ENCODE measurements at regions not wholly inside any gene's neighbourhood (a gene's known extent, or its start where the extent isn't known, plus 50 kb on each side); places are given as distances from the start of the nearest gene placed in this dataset.
"Not testable (repeated sequence)": the region's sequence is repeated elsewhere in the genome, so short reads cannot be mapped to it uniquely, and the experiment has no call there.

- no peak for TF ChIP-seq POLR2AphosphoS5 (IDR thresholded peaks at IDR 0.05; ENCODE audit: borderline replicate concordance, low read depth, low read length)
- TF ChIP-seq EZH2 (IDR thresholded peaks at IDR 0.05), result no peak
- no peak for TF ChIP-seq FOXP2 (optimal IDR thresholded peaks at IDR 0.05; ENCODE audit: control extremely low read depth, extremely low read length, insufficient read depth)
- H3K27ac ChIP-seq, result no peak overlapping the region
- no peak overlapping the region for H3K4me3 ChIP-seq
- H3K9ac ChIP-seq (ENCODE audit: insufficient read length), result no peak overlapping the region
- DNase-seq (ENCODE audit: low read depth, low spot score), result no peak
- no peaks in the 10 kb centered on the region for H3K9me3 ChIP-seq (ENCODE audit: low read depth, low read length)
- H3K36me3 ChIP-seq (ENCODE audit: insufficient read depth, low read length), result no peaks in the 10 kb centered on the region
Observed at GRCh38 chr2:139600166-139600565, 820.0 kb upstream of the NXPH2 start.

DNA sequence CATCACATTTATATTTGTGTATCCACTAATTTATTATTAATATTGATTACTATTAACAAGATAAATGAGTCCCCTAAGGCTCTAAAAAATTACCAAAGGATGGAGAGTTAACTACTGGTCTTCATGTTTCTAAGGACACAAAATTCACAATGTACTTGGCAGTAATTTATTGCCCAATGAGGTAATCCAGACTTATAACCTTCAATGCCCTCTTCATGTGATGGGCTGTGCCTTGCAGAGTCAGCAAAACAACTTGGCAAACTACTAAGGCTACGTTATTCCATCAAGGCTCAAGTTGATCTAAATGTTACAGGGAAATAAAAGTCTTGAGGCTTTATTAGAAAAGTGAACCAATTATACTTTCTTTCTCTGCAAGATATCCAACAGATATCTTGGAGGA, 804.9 kb upstream of the NXPH2 start:
- TF ChIP-seq POLR2AphosphoS5 (IDR thresholded peaks at IDR 0.05; ENCODE audit: borderline replicate concordance, low read depth, low read length) (no peak), EZH2 (IDR thresholded peaks at IDR 0.05) (no peak), FOXP2 (optimal IDR thresholded peaks at IDR 0.05; ENCODE audit: control extremely low read depth, extremely low read length, insufficient read depth) (no peak)
- H3K9ac ChIP-seq (ENCODE audit: insufficient read length), result no peak overlapping the region
- no peaks in the 10 kb centered on the region for H3K36me3 ChIP-seq (ENCODE audit: insufficient read depth, low read length)
- no peaks in the 10 kb centered on the region for H3K9me3 ChIP-seq (ENCODE audit: low read depth, low read length)
- no peak overlapping the region for H3K4me3 ChIP-seq
- DNase-seq (ENCODE audit: low read depth, low spot score), result no peak
- no peak overlapping the region for H3K27ac ChIP-seq

GRCh38 chr2:139574371-139574770, 794.2 kb upstream of the NXPH2 start:
- Histone ChIP-seq H3K36me3 (ENCODE audit: insufficient read depth, low read length) (no peaks in the 10 kb centered on the region), H3K9me3 (ENCODE audit: low read depth, low read length) (no peaks in the 10 kb centered on the region), H3K27ac (no peak overlapping the region), H3K4me3 (no peak overlapping the region), H3K9ac (ENCODE audit: insufficient read length) (no peak overlapping the region)
- TF ChIP-seq FOXP2 (optimal IDR thresholded peaks at IDR 0.05; ENCODE audit: control extremely low read depth, extremely low read length, insufficient read depth), result no peak
- no peak for TF ChIP-seq POLR2AphosphoS5 (IDR thresholded peaks at IDR 0.05; ENCODE audit: borderline replicate concordance, low read depth, low read length)
- no peak for TF ChIP-seq EZH2 (IDR thresholded peaks at IDR 0.05)
- no peak for DNase-seq (ENCODE audit: low read depth, low spot score)

GRCh38 chr2:139556789-139557188, 776.6 kb upstream of the NXPH2 start:
- Histone ChIP-seq H3K9me3 (ENCODE audit: low read depth, low read length) (no peaks in the 10 kb centered on the region), H3K4me3 (no peak overlapping the region), H3K9ac (ENCODE audit: insufficient read length) (no peak overlapping the region), H3K27ac (no peak overlapping the region), H3K36me3 (ENCODE audit: insufficient read depth, low read length) (no peaks in the 10 kb centered on the region)
- DNase-seq (ENCODE audit: low read depth, low spot score), result no peak
- TF ChIP-seq POLR2AphosphoS5 (IDR thresholded peaks at IDR 0.05; ENCODE audit: borderline replicate concordance, low read depth, low read length) (no peak), EZH2 (IDR thresholded peaks at IDR 0.05) (no peak), FOXP2 (optimal IDR thresholded peaks at IDR 0.05; ENCODE audit: control extremely low read depth, extremely low read length, insufficient read depth) (no peak)

DNA sequence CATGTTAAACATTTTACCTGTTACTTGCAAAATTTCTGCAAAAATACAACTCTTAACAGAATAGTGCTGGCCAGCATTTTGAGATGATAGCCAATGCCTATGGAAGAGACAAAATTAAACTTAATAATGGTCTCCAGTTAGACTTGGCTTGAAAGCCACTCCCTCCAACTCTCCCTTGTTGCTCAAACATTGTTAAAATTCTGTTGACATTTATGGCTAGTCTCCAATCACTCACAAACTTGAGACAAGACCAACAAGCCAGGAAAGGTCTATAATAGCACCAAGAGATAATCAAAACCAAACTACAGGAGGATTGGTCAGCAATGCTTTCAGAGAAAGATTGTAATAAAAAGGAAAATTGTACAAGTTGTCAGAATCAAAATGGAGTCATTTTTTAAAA, 770.7 kb upstream of the NXPH2 start:
- Histone ChIP-seq H3K9me3 (ENCODE audit: low read depth, low read length) (no peaks in the 10 kb centered on the region), H3K9ac (ENCODE audit: insufficient read length) (no peak overlapping the region), H3K36me3 (ENCODE audit: insufficient read depth, low read length) (no peaks in the 10 kb centered on the region), H3K27ac (no peak overlapping the region), H3K4me3 (no peak overlapping the region)
- TF ChIP-seq POLR2AphosphoS5 (IDR thresholded peaks at IDR 0.05; ENCODE audit: borderline replicate concordance, low read depth, low read length) (no peak), FOXP2 (optimal IDR thresholded peaks at IDR 0.05; ENCODE audit: control extremely low read depth, extremely low read length, insufficient read depth) (no peak), EZH2 (IDR thresholded peaks at IDR 0.05) (no peak)
- DNase-seq (ENCODE audit: low read depth, low spot score), result no peak

- no peaks in the 10 kb centered on the region for H3K9me3 ChIP-seq (ENCODE audit: low read depth, low read length)
- H3K4me3 ChIP-seq, result no peak overlapping the region
- DNase-seq (ENCODE audit: low read depth, low spot score), result no peak
- TF ChIP-seq POLR2AphosphoS5 (IDR thresholded peaks at IDR 0.05; ENCODE audit: borderline replicate concordance, low read depth, low read length), result no peak
- TF ChIP-seq EZH2 (IDR thresholded peaks at IDR 0.05), result no peak
- no peak for TF ChIP-seq FOXP2 (optimal IDR thresholded peaks at IDR 0.05; ENCODE audit: control extremely low read depth, extremely low read length, insufficient read depth)
- H3K27ac ChIP-seq, result no peak overlapping the region
- no peaks in the 10 kb centered on the region for H3K36me3 ChIP-seq (ENCODE audit: insufficient read depth, low read length)
- H3K9ac ChIP-seq (ENCODE audit: insufficient read length), result no peak overlapping the region
Observed at GRCh38 chr2:139550341-139550740, 770.2 kb upstream of the NXPH2 start.

DNA sequence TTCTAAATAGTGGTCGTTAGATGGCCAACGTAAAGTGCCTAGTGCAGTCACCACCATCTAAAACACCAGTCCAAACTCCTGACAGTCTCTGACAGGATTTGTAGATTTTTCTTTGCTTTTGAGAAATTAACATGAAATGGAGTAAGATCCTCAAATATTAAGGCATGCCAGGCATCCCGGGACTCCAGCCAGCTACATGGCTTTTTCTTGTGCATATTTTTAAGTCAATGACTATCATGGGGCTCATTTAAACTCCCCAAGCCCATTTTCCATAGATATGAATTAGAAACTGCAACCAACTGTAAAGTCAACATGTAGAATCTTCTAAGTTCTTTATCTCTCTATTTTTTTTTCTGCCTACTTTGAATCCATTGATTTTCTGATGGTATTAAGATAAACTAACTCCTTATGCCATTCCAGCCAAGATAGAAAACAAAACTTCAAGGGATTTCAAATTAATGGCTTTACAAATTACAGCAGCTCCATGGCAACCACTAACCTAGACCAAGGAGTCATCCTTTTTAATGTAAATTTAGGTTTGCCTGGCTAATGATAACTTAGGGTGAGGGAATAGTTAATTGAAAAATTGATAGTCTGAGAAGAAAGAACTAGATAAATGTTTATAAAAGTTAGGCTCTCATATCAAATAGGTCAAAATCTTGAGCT, 764.1 kb upstream of the NXPH2 start:
- Histone ChIP-seq H3K4me3 (no peak overlapping the region), H3K9me3 (ENCODE audit: low read depth, low read length) (no peaks in the 10 kb centered on the region), H3K9ac (ENCODE audit: insufficient read length) (no peak overlapping the region), H3K27ac (no peak overlapping the region), H3K36me3 (ENCODE audit: insufficient read depth, low read length) (no peaks in the 10 kb centered on the region)
- no peak for TF ChIP-seq FOXP2 (optimal IDR thresholded peaks at IDR 0.05; ENCODE audit: control extremely low read depth, extremely low read length, insufficient read depth)
- TF ChIP-seq EZH2 (IDR thresholded peaks at IDR 0.05), result no peak
- no peak for TF ChIP-seq POLR2AphosphoS5 (IDR thresholded peaks at IDR 0.05; ENCODE audit: borderline replicate concordance, low read depth, low read length)
- no peak for DNase-seq (ENCODE audit: low read depth, low spot score)

DNA sequence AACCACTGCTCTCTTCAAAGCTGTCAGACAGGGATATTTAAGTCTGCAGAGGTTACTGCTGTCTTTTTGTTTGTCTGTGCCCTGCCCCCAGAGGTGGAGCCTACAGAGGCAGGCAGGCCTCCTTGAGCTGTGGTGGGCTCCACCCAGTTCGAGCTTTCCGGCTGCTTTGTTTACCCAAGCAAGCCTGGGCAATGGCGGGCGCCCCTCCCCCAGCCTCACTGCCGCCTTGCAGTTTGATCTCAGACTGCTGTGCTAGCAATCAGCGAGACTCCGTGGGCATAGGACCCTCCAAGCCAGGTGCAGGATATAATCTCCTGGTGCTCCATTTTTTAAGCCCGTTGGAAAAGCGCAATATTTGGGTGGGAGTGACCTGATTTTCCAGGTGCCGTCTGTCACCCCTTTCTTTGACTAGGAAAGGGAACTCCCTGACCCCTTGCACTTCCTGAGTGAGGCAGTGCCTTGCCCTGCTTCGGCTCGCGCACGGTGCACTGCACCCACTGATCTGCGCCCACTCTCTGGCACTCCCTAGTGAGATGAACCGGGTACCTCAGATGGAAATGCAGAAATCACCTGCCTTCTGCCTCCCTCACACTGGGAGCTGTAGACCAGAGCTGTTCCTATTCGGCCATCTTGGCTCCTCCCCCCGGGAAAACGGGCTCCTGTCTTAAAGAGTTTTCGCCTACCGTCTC, 758.3 kb upstream of the NXPH2 start:
- H3K36me3 ChIP-seq (ENCODE audit: insufficient read depth, low read length); DNase-seq (ENCODE audit: low read depth, low spot score); H3K9ac ChIP-seq (ENCODE audit: insufficient read length); H3K27ac ChIP-seq; H3K4me3 ChIP-seq; H3K9me3 ChIP-seq (ENCODE audit: low read depth, low read length): not testable (repeated sequence)

DNA sequence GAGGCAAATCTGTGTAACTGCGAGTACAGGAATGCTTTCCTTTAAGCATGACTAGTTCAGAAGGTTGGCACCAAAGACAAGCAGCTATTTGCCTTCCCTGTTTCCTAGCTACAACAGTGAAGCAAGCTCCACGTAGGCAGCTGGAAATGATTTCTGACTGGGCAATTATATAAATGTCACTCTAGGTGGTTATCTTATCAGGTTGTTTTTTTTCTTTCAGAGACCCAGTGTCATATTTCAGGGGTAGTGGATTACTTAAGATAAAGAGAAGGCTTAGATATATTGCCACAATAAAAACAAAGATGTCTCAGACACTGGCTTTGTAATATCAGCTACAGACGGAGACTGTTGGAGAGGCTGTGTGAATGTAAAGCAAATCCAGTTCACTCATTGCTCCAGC, 748.9 kb upstream of the NXPH2 start:
- no peak for TF ChIP-seq POLR2AphosphoS5 (IDR thresholded peaks at IDR 0.05; ENCODE audit: borderline replicate concordance, low read depth, low read length)
- no peak for TF ChIP-seq EZH2 (IDR thresholded peaks at IDR 0.05)
- no peak for TF ChIP-seq FOXP2 (optimal IDR thresholded peaks at IDR 0.05; ENCODE audit: control extremely low read depth, extremely low read length, insufficient read depth)
- no peak overlapping the region for H3K27ac ChIP-seq
- DNase-seq (ENCODE audit: low read depth, low spot score), result no peak
- no peak overlapping the region for H3K9ac ChIP-seq (ENCODE audit: insufficient read length)
- H3K4me3 ChIP-seq, result no peak overlapping the region
- H3K9me3 ChIP-seq (ENCODE audit: low read depth, low read length), result no peaks in the 10 kb centered on the region
- no peaks in the 10 kb centered on the region for H3K36me3 ChIP-seq (ENCODE audit: insufficient read depth, low read length)
